Panc1 (cell line): ENCODE measurements at regions not wholly inside any gene's neighbourhood (a gene's known extent, or its start where the extent isn't known, plus 50 kb on each side); places are given as distances from the start of the nearest gene placed in this dataset.

Experiments used
- ATAC-seq: fragments of 200-7000 bp; cut with Tn5 transposase; 2 replicates; pipeline ENCODE4 v1.9.1; 2020; ENCODE audit warnings: mild to moderate bottlenecking, moderate library complexity
- BruUV-seq: library from RNA; stranded (reverse); fragments of 400-500 nt; replicated peaks from 2 replicates; lab custom pipeline; 2021; lab: Mats Ljungman, UMichigan
- CTCF ChIA-PET: fragments of 300-600 bp; sonication (Branson Sonifier 250); formaldehyde crosslinking; loops from one replicate; lab custom pipeline; 2022; ENCODE audit warnings: antibody characterized with exemption; lab: Charles Lee
- POLR2A ChIA-PET: fragments of 300-600 bp; sonication (Branson Sonifier 250); formaldehyde crosslinking; loops from one replicate; lab custom pipeline; 2022; ENCODE audit warnings: antibody characterized with exemption; lab: Charles Lee
- DNase-seq: peaks from one replicate; pipeline ENCODE4 v3.0.0-alpha.2; 2010; ENCODE audit warnings: low read depth, low spot score
- H3K27ac ChIP-seq: 2 replicates; pipeline ENCODE4 v1.5.1; 2011; ENCODE audit warnings: mild to moderate bottlenecking, low read length, inconsistent platforms
- H3K27me3 ChIP-seq: fragments of 200-500 bp; sonication (Bioruptor generic); 2 replicates; pipeline ENCODE4 v1.6.0; 2014; ENCODE audit warnings: low read length, inconsistent platforms; ENCODE audit not compliant: control insufficient read depth, insufficient read depth
- H3K36me3 ChIP-seq: fragments of 200-500 bp; sonication (Bioruptor generic); 2 replicates; pipeline ENCODE4 v1.5.1; 2014; ENCODE audit warnings: inconsistent platforms, mild to moderate bottlenecking, low read length, moderate library complexity; ENCODE audit not compliant: control insufficient read depth, insufficient read depth
- H3K4me1 ChIP-seq: 2 replicates; pipeline ENCODE4 v1.5.1; 2011; ENCODE audit warnings: inconsistent platforms, mild to moderate bottlenecking, low read length, moderate library complexity; ENCODE audit not compliant: control insufficient read depth, insufficient read depth
- H3K4me3 ChIP-seq, 2 experiments: 2 replicates each; pipeline ENCODE4 v1.5.1; 2011 to 2012; ENCODE audit warnings: low read depth in 2 of 2, low read length in 2 of 2, mild to moderate bottlenecking in 2 of 2, inconsistent platforms in 1 of 2, moderate library complexity in 1 of 2
- H3K9me3 ChIP-seq: fragments of 200-500 bp; sonication (Bioruptor generic); 2 replicates; pipeline ENCODE4 v1.5.1; 2014; ENCODE audit warnings: low read depth, mild to moderate bottlenecking, inconsistent platforms, low read length, moderate library complexity; ENCODE audit not compliant: control insufficient read depth, insufficient read depth
- CTCF ChIP-seq: fragments of 450-650 bp; IDR thresholded peaks from 2 replicates; pipeline ENCODE4 v1.5.1; 2017; ENCODE audit warnings: mild to moderate bottlenecking
- POLR2AphosphoS5 ChIP-seq: IDR thresholded peaks from 2 replicates; pipeline ENCODE4 v1.6.1; 2012; ENCODE audit warnings: mild to moderate bottlenecking, low read depth, low read length, moderate library complexity
- SIN3A ChIP-seq: IDR thresholded peaks from 2 replicates; pipeline ENCODE4 v1.6.1; 2012; ENCODE audit warnings: low read depth, mild to moderate bottlenecking, low read length, moderate library complexity, borderline replicate concordance; ENCODE audit not compliant: insufficient read depth
- TCF7L2 ChIP-seq: IDR thresholded peaks from 2 replicates; pipeline ENCODE4 v1.6.1; 2011; ENCODE audit warnings: mild to moderate bottlenecking, low read depth, low read length, inconsistent platforms
- in situ Hi-C: cut with HindIII; loops from 2 replicates; pipeline ENCODE4 v1.10.0; 2016; ENCODE audit warnings: low sequenced_read_pairs, low pct_unique_long_range_greater_than_20kb
- intact Hi-C: fragments of 100-400 bp; cut with micrococcal nuclease; formaldehyde crosslinking; loops from one replicate; pipeline ENCODE4 v1.10.0; 2022; ENCODE audit not compliant: unreplicated experiment
- TF ChIP-seq, protein P1 (sequence below), 2 experiments: IDR thresholded peaks; 2 replicates each; pipeline ENCODE4 v1.6.1; 2011 to 2012; ENCODE audit warnings: low read depth in 2 of 2, control low read depth in 1 of 2, low read length in 1 of 2, mild to moderate bottlenecking in 1 of 2, moderate library complexity in 1 of 2; ENCODE audit not compliant: insufficient read depth in 1 of 2

DNA sequence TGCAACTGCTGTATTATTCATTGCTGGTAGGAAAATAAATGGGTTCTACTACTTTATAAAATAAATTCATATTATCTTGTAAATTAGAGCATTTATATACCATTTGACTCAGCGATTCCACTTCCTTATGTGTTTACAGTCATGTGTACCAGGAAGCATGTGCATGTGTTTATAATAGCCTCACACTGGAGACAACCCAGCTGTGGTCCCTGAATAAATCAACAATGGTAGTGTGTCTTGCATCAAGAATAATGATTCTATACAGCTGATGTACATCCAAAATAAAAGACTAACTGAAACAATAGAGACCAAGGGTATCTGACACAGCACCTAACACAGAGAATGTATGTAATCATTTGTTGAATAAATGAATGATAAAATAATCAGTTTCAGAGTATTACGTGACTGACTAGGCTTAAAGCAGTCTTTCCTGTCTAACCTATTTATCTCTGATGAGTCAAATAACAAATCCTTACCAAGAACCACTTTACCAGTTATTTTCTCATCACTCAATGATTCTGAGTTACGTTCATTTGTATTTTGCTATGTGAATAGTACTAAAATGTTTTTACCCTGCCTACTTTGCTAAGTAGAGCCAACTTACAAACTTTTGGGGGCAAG, 216.8 kb downstream of the UBE2E3 start:
- H3K9me3 ChIP-seq: no peaks in the 10 kb centered on the region
- H3K27me3 ChIP-seq: no peaks in the 10 kb centered on the region
- no peak overlapping the region for H3K27ac ChIP-seq
- POLR2A ChIA-PET: no interaction called here
- TF ChIP-seq, protein P1, sequence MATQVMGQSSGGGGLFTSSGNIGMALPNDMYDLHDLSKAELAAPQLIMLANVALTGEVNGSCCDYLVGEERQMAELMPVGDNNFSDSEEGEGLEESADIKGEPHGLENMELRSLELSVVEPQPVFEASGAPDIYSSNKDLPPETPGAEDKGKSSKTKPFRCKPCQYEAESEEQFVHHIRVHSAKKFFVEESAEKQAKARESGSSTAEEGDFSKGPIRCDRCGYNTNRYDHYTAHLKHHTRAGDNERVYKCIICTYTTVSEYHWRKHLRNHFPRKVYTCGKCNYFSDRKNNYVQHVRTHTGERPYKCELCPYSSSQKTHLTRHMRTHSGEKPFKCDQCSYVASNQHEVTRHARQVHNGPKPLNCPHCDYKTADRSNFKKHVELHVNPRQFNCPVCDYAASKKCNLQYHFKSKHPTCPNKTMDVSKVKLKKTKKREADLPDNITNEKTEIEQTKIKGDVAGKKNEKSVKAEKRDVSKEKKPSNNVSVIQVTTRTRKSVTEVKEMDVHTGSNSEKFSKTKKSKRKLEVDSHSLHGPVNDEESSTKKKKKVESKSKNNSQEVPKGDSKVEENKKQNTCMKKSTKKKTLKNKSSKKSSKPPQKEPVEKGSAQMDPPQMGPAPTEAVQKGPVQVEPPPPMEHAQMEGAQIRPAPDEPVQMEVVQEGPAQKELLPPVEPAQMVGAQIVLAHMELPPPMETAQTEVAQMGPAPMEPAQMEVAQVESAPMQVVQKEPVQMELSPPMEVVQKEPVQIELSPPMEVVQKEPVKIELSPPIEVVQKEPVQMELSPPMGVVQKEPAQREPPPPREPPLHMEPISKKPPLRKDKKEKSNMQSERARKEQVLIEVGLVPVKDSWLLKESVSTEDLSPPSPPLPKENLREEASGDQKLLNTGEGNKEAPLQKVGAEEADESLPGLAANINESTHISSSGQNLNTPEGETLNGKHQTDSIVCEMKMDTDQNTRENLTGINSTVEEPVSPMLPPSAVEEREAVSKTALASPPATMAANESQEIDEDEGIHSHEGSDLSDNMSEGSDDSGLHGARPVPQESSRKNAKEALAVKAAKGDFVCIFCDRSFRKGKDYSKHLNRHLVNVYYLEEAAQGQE (IDR thresholded peaks at IDR 0.05; ENCODE audit: insufficient read depth in 1 of 2, low read depth in 2 of 2, low read length in 1 of 2): no peak
- TF ChIP-seq POLR2AphosphoS5: no peak
- intact Hi-C loops (no loop called here), in situ Hi-C loops (no loop called here)
- H3K36me3 ChIP-seq: no peaks in the 10 kb centered on the region
- ATAC-seq: no peak
- DNase-seq: no peak
- H3K4me3 ChIP-seq: no peak overlapping the region
- no peaks in the 10 kb centered on the region for H3K4me1 ChIP-seq
- no TSS peak for BruUV-seq
- CTCF ChIA-PET: no interaction called here

DNA sequence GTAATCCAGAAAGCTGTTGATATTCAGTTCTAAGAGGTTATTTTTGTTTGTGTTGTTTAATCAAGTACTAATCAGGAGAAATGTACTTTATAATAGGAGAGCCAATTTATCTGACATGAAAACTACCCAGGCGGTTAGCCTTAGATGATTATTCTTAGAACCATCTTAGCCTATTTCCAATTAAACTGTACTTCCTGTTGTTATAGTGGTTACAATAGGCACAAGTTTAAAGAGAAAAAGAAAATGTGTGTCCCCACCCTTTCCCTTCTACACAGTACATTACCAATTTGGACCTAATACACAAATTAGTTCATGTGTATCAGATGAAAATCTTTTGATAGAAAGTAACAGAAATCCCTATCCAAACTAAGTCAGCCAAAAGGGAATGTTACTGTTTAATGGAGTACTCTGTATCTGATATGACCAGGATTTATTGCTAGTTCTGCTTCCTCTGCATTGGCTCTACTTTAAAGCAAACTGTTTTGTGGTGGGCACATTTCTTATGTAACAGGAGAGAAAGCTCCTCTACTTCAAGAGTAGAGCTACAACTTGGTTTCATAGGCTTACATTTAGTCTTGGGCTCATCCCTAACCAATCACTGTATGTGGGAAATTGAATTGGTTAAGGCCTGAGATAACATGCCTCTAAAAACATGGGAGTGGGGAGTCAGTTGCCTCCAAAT, 217.9 kb downstream of the UBE2E3 start:
- BruUV-seq: no TSS peak
- Histone ChIP-seq H3K36me3 (no peaks in the 10 kb centered on the region), H3K27ac (no peak overlapping the region), H3K4me1 (no peaks in the 10 kb centered on the region), H3K27me3 (no peaks in the 10 kb centered on the region), H3K4me3 (no peak overlapping the region), H3K9me3 (no peaks in the 10 kb centered on the region)
- CTCF ChIA-PET: no interaction called here
- in situ Hi-C loops: no loop called here
- no peak for ATAC-seq
- DNase-seq: no peak
- POLR2A ChIA-PET: no interaction called here
- no peak for TF ChIP-seq SIN3A
- TF ChIP-seq CTCF: no peak
- no peak for TF ChIP-seq POLR2AphosphoS5
- TF ChIP-seq, protein P1 (IDR thresholded peaks at IDR 0.05; ENCODE audit: insufficient read depth in 1 of 2, low read depth in 2 of 2, low read length in 1 of 2): no peak
- no peak for TF ChIP-seq TCF7L2
- intact Hi-C loops: no loop called here
